ENCODE measurements at regions not wholly inside any gene's neighbourhood (a gene's known extent, or its start where the extent isn't known, plus 50 kb on each side); places are given as distances from the start of the nearest gene placed in this dataset.
A peak's percentile ranks its signal among the peaks of the same experiment; 100 is the strongest.

GRCh38 chr3:174613173-174613572 lies 246.0 kb upstream of the NAALADL2 start:
- Mint-ChIP-seq H3K4me1 (ENCODE audit: unreplicated experiment) (no peaks in the 10 kb centered on the region), H3K9me3 (ENCODE audit: unreplicated experiment) (no peaks in the 10 kb centered on the region), H3K27ac (ENCODE audit: unreplicated experiment) (no peak overlapping the region), H3K4me3 (ENCODE audit: unreplicated experiment) (no peak overlapping the region), H3K36me3 (ENCODE audit: low read depth, unreplicated experiment) (no peaks in the 10 kb centered on the region), H3K27me3 (ENCODE audit: unreplicated experiment) (no peaks in the 10 kb centered on the region)
- DNase-seq (ENCODE audit: low spot score): no peak
- no peak for TF ChIP-seq CTCF (IDR thresholded peaks at IDR 0.05; ENCODE audit: unreplicated experiment)

- TF ChIP-seq CTCF (IDR thresholded peaks at IDR 0.05; ENCODE audit: unreplicated experiment): no peak
- no peaks in the 10 kb centered on the region for H3K36me3 Mint-ChIP-seq (ENCODE audit: low read depth, unreplicated experiment)
- no peaks in the 10 kb centered on the region for H3K27me3 Mint-ChIP-seq (ENCODE audit: unreplicated experiment)
- H3K9me3 Mint-ChIP-seq (ENCODE audit: unreplicated experiment): no peaks in the 10 kb centered on the region
- H3K4me1 Mint-ChIP-seq (ENCODE audit: unreplicated experiment): no peaks in the 10 kb centered on the region
- no peak overlapping the region for H3K27ac Mint-ChIP-seq (ENCODE audit: unreplicated experiment)
- H3K4me3 Mint-ChIP-seq (ENCODE audit: unreplicated experiment): no peak overlapping the region
- no peak for DNase-seq (ENCODE audit: low spot score)
Observed at GRCh38 chr3:174614036-174614435, 245.1 kb upstream of the NAALADL2 start.

GRCh38 chr3:174618368-174619080 lies 240.6 kb upstream of the NAALADL2 start:
- no peak for DNase-seq (ENCODE audit: low spot score)
- no peaks in the 10 kb centered on the region for H3K36me3 Mint-ChIP-seq (ENCODE audit: low read depth, unreplicated experiment)
- H3K4me3 Mint-ChIP-seq (ENCODE audit: unreplicated experiment): no peak overlapping the region
- no peak for TF ChIP-seq CTCF (IDR thresholded peaks at IDR 0.05; ENCODE audit: unreplicated experiment)
- no peaks in the 10 kb centered on the region for H3K4me1 Mint-ChIP-seq (ENCODE audit: unreplicated experiment)
- H3K27ac Mint-ChIP-seq (ENCODE audit: unreplicated experiment): no peak overlapping the region
- no peaks in the 10 kb centered on the region for H3K9me3 Mint-ChIP-seq (ENCODE audit: unreplicated experiment)
- H3K27me3 Mint-ChIP-seq (ENCODE audit: unreplicated experiment): no peaks in the 10 kb centered on the region

- TF ChIP-seq CTCF (IDR thresholded peaks at IDR 0.05; ENCODE audit: unreplicated experiment): no peak
- Mint-ChIP-seq H3K9me3 (ENCODE audit: unreplicated experiment) (no peaks in the 10 kb centered on the region), H3K36me3 (ENCODE audit: low read depth, unreplicated experiment) (no peaks in the 10 kb centered on the region), H3K4me3 (ENCODE audit: unreplicated experiment) (no peak overlapping the region), H3K27ac (ENCODE audit: unreplicated experiment) (no peak overlapping the region), H3K27me3 (ENCODE audit: unreplicated experiment) (no peaks in the 10 kb centered on the region), H3K4me1 (ENCODE audit: unreplicated experiment) (no peaks in the 10 kb centered on the region)
- no peak for DNase-seq (ENCODE audit: low spot score)
Observed at GRCh38 chr3:174619239-174619638, 239.9 kb upstream of the NAALADL2 start.

GRCh38 chr3:174620138-174620537 lies 239.0 kb upstream of the NAALADL2 start:
- no peaks in the 10 kb centered on the region for H3K36me3 Mint-ChIP-seq (ENCODE audit: low read depth, unreplicated experiment)
- no peaks in the 10 kb centered on the region for H3K9me3 Mint-ChIP-seq (ENCODE audit: unreplicated experiment)
- peak; percentile 64 for TF ChIP-seq CTCF (IDR thresholded peaks at IDR 0.05; ENCODE audit: unreplicated experiment)
- no peaks in the 10 kb centered on the region for H3K27me3 Mint-ChIP-seq (ENCODE audit: unreplicated experiment)
- no peak overlapping the region for H3K4me3 Mint-ChIP-seq (ENCODE audit: unreplicated experiment)
- no peaks in the 10 kb centered on the region for H3K4me1 Mint-ChIP-seq (ENCODE audit: unreplicated experiment)
- H3K27ac Mint-ChIP-seq (ENCODE audit: unreplicated experiment): no peak overlapping the region
- DNase-seq (ENCODE audit: low spot score): no peak

Measured in endothelial cell (in vitro differentiated cells).